GM21390 (cell line): ENCODE measurements at regions not wholly inside any gene's neighbourhood (a gene's known extent, or its start where the extent isn't known, plus 50 kb on each side); places are given as distances from the start of the nearest gene placed in this dataset.

Source experiments
- ATAC-seq: cut with Tn5 transposase; IDR thresholded peaks from one replicate; pipeline ENCODE4 v1.9.1; 2021; ENCODE audit not compliant: unreplicated experiment

DNA sequence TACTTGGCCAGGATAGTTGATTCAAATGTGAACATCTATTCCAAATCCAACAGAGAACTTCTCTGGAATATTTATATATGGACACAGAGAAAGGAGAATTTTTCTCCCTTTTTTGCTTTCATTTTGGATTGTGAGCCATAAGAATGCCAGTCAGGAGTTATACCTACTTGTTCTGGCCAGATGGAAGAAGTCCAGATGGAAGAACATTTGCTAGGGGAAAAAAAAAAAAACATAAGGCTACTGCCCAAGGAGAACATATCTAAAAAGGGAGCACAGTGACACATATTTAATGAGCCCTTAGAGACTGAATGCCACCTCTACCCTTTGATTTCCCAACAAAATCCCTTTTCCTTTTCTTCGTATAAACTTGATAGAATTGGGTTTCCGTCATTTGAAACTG, 61.7 kb upstream of the PPP2R2B start:
- ATAC-seq = no peak

GRCh38 chr5:146944019-146944418, 65.5 kb upstream of the PPP2R2B start:
- no peak for ATAC-seq

DNA sequence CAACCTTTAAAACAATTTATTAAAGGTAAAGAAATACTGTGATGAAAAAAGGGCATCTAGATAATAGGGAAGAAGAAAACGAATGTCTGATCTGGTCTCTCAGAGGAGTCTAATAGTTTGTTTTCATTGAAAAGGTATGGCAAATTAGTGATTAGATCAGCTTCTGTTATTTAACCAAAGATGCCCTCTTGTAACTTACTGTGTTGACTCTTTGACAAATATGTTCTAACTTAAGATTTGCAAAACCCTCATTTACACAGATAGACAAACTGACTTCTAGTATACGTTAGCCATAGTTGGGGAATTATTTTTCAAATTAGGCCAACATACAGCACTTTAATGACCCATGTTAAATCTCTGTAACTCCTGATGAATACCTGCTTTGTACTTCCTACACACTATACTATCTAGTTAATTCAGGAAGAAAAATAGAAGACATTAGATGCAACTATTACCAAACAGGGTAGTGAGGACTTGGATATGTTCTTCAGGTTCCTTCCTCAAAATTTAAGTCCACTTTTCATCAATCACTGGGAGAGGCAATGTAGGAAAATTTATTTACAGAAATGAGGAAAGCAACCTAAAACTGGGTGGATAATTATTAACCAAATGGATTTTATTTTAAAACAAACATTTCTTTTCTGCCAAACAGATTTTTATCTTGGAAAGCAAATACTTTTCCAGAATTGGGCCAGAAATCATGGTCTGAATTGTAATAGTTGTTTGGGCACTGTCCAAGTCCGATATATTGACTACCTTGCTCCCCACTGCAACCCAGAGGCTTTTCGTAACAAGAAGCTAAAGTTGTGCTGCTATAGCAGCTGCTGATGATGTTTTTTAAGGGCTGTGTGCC, 66.4 kb upstream of the PPP2R2B start:
- no peak for ATAC-seq

DNA sequence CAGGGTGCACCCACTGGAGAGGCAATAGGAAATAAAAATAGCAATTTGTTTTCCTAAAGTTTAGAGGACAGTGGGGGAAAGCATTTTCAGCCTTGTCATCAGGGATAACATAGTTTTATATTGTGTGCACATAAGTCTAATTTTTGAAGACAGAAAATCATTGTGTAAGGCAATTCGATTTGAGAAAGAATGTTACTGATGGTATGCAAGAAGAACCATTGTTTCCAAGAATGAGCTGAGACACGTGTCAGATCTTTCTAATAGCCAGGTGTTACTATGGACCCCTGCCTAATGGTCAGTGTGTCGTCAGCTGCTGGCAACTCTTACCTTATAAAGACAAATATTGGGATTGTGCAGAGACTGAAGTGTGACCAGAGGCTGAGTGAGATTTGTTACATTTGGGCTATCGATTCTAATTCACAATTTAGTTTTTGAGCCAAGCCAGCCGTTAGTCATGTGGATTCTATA, 67.1 kb upstream of the PPP2R2B start:
- ATAC-seq = no peak

GRCh38 chr5:146947181-146947941, 68.8 kb upstream of the PPP2R2B start:
- ATAC-seq = no peak

DNA sequence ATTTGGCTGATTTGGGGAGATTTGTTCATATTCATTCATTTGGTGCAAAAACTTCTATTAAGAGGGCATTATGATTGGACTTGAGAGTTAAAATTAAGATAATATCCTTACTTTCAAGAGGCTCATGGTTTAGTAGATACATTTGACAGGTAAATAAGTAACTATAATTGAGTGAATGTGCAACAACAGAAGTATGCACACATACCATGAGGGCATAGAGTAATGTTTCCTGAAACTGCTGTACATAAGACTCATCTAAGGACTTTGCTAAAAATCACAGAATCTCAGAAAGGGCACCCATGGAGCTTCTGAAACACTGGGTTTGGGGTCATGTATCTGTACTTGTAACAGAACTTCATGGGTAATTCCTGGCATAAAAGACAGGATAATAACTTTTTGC, 70.1 kb upstream of the PPP2R2B start:
- no peak for ATAC-seq

DNA sequence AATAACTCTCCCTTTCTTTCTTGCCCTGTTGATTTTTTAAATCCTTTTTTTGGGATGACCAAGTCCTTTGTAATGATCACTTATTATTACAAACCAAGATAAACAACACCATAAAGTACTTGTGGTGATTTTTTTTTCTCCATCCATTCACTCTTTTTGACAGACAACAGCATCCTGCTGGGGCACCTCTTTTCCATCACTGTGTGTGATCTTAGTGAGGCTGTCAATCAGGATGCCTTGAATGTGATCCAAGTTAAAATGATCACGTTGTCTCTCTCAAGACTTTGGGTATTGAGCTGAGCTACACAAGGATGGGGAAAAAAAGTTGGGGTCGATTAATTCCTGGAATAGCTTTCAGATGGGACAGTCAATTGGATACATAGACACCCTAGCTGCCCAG, 73.6 kb upstream of the PPP2R2B start:
- ATAC-seq = no peak

DNA sequence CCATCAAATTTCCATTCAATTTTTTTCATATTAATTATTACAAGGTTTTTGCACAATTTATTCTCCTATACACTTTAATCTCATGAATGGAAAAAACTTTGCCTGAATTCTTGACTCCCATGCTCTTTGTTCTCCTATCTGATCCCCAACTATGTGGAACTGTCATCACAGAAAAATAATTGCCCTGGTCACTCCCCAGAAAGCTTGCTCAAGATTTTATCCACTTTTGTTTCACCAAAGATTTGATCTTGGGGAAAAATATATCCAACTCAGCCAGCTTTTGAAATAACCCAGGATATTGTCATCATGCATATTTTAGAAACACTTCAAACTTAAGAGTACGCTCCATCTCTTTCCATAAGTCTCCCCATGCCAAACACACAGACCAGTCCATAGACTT, 77.7 kb upstream of the PPP2R2B start:
- ATAC-seq = no peak

DNA sequence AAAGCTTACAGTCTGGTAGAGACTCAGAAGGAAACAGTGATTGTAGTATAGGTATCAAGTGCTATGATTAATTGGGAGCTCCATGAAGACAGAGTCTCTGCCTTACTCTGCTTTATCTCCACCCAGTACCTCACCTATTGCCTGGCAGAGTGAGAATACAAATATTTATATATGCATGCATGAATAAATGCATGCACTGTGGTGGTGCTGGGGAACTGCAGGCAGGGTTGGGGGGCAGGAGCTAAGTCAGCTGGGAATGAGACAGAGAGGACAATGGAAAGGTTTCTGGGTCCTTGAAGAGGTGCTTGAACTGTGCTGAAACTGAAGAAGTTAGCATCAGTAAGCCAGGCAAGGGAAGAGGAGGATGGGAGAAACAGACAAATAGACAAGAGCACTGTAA, 80.8 kb upstream of the PPP2R2B start:
- no peak for ATAC-seq

DNA sequence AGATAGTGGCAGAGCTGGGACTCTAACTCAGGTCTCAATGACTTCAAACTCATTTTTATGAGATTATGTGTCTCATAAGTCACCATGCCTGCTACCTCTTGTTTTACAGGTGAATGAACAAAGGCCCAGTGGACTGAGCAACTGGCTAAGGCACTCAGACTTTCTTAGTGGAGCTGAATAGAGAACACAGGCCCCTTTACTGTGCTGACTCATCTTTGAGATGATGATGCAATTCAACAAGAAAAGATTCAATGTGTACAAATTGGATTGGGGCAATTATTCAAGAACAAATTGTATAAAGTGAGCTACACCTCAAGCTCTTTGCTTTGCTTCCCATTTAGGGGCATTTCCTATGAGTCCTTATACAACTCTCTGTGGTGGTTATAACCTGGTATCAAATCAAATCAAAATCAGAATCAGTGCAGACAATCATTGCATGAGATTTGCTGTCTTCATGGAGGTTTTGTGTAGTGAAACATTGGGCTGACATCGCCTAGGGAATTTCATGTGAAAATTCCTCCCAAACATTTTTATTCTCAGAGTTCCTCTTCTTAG, 84.3 kb upstream of the PPP2R2B start:
- no peak for ATAC-seq

DNA sequence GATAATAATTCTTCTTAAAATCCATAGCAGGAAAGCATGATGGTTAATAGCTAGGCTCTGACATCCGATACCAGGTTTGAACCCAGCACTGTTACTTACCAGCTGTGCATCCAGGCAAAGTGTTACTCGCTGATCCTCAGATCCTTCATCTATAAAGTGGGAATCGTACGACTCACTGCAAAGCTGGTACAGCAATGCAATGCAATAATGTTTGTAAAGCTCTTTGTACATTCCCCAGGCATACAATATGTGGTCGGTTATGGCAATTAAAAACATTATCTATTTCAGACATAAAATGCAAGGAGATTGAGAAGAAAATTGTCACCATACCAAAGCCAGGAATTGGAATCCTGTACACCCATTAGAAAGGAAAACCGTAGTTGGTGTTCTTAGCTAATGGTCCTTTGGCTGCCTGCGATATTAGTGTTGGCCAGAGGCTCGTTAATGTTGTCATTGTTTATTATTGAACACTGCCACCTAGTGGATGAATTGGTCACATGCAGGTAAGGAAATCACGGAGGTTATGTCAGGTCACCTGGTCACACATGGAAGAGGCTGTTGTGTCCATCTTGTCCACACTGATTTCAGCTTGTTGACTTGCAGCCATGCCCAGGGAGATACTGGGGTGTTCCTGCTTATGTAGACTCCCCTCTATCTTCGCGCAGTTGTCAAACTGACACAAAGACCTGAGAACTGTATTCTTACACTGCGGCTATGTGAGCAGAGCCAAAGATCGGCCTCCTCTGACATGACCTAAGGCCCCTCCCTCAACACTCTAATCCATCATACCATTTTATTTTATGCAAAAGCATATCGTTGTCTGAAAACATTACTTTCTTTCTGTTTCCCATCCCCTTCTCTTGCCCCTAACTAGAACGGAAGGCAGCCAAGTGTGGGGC, 87.5 kb upstream of the PPP2R2B start:
- ATAC-seq = peak; percentile 96

DNA sequence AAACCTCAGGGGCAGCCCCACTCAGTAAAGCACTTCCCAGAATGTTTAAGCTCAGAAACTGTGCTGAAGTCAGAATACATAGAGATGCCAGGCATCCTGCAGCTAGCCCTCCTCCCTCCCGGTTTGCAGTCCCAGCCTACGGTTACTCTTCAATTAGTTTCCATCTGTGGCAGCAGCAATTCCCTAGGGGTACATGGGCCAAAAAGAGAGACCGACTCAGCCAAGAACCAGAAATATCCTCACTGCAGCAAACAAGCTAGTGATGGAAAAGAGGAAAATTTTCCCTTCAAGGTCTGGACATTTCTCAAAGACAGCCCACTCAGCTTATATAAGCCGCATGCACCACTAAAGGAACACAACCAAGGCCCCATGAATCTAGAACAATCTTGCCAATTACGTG, 89.1 kb upstream of the PPP2R2B start:
- ATAC-seq = no peak

DNA sequence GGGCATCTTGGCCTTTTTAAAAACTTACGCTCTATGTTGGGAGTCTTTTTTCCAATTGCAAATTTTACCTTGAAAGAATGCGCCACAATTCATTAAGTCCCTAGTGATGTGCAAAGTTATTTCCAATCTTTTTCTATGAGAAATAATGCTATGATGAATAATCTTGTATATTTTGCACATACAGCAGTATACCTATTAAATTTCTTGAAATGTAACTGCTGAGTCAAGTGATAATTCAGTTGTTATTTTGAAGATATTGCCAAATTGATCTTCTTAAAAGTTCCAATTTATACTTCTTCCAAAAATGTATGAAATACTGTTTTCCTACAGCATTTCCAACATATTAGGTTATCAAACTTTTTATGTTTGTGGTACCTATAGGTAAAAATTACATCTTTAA, 92.8 kb upstream of the PPP2R2B start:
- no peak for ATAC-seq

- ATAC-seq = no peak
Measured at GRCh38 chr5:146986469-146986868, 107.9 kb upstream of the PPP2R2B start.

DNA sequence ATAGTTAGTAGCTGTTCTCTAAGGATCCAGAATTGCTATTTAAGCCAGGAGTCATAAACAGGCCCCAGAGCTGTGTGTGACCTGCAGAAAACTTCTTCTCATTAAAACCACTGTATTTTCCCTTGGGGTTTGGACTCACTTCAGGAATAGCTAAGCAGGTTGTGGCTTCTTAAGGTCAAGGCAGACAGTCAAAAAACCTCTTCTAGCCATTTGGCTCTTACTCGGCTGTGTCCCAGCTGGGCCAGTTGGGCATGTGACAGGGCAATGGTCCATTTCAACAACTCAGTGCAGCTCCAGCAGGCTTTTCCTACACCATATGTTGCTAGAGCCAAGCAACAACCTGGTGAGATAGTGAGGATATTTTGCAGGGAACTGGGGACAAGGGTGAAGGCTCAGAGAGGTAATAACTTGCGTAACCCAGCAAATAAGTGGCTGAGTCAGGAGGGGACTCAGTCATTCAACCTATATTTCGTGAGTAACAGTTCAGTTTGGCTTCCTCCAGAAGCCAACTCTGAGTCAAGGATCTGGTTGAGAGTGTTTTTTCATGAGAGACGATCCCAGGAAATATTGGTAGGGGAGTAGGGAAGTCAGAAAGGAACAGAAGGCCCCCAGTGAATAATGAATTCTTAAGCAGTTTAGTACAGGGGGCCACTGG, 115.4 kb upstream of the PPP2R2B start:
- no peak for ATAC-seq

DNA sequence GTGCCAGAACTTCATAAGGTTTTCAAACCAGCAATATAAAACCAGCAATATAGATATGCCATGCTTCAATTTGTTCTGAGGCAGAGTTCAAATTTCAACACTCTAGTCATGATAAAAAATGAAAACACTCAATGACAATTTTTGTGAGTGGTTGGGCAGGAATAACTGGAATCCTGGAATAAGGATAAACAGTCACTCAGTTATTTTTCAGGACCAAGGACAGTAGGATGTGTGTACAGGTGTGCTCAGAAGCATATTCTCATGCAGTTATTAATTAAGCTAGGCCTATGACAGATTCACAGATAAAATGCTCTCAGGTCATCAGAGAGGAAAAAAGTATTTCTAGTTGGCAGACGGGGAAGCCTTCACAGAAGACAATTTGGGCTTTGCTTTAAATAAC, 117.3 kb upstream of the PPP2R2B start:
- ATAC-seq = no peak

DNA sequence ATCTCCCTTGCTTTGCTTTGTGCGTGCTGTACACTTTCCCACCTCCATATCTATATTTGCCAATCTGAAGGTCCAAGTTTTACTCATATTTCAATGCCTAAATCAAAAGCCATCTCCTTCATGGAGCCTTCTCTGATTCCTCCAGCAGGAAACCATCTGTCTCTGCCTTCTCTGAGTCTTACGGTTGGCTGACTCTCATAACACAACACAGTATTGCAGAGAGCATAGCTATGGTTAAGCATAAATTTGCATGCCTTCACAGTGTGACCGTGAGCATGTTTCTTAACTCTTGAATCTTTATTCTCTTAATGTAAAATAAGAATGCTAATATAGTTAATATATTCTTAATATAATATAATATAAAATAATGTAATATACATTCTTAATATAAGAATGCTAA, 136.8 kb upstream of the PPP2R2B start:
- no peak for ATAC-seq

GRCh38 chr5:147017191-147017590, 138.6 kb upstream of the PPP2R2B start:
- no peak for ATAC-seq

- ATAC-seq = no peak
Measured at GRCh38 chr5:147017621-147018020, 139.1 kb upstream of the PPP2R2B start.

DNA sequence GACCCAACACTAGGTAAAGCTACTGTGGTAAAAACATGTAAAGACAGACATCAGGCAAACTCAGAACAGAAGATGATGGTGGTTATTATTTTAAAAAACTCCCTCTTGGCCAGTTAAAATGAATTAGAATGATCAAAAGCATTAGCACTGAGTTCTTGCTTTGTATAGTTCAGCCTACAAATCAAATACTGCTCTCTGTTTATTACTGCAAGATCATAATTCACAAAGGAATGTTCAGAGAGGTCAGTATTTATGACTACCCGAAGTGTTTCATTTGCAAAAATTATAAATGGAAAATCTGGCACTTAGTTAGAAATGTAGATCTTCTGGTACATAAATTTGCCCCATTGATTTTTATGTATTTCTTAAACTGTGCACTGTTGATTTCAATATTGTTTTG, 140.3 kb upstream of the PPP2R2B start:
- ATAC-seq = no peak
